ENCODE measurements at regions not wholly inside any gene's neighbourhood (a gene's known extent, or its start where the extent isn't known, plus 50 kb on each side); places are given as distances from the start of the nearest gene placed in this dataset.

DNA sequence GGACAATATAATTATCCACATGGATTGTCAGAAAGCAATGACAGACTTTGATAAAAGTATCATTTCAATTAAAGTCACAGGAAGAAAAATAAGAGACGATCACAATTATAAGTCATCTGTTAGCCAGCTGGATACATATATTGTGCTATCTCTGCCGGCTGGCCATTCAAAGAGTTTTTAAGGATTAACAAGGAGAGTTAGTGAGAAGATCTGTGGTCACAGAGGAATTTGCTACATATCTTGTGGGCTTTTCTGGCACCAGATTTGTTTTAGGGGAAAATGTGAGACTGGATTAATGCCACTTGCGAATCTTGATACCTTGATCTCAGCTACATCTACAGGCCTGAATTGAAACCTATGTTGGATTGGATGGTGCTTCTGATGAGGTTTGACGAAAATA lies 90.9 kb upstream of the MANSC4 start:
- Histone ChIP-seq H3K27ac (no peak overlapping the region), H3K9me3 (no peaks in the 10 kb centered on the region), H3K36me3 (no peaks in the 10 kb centered on the region), H3K4me3 (no peak overlapping the region), H3K4me1 (no peaks in the 10 kb centered on the region), H3K27me3 (no peaks in the 10 kb centered on the region)
- WGBS, 2 donors: 73 to 75% methylated on average over 4 of the region's 4 CpGs
- DNase-seq: no peak
- intact Hi-C loops (cut with DNase I): no loop called here
- TF ChIP-seq, protein P1, sequence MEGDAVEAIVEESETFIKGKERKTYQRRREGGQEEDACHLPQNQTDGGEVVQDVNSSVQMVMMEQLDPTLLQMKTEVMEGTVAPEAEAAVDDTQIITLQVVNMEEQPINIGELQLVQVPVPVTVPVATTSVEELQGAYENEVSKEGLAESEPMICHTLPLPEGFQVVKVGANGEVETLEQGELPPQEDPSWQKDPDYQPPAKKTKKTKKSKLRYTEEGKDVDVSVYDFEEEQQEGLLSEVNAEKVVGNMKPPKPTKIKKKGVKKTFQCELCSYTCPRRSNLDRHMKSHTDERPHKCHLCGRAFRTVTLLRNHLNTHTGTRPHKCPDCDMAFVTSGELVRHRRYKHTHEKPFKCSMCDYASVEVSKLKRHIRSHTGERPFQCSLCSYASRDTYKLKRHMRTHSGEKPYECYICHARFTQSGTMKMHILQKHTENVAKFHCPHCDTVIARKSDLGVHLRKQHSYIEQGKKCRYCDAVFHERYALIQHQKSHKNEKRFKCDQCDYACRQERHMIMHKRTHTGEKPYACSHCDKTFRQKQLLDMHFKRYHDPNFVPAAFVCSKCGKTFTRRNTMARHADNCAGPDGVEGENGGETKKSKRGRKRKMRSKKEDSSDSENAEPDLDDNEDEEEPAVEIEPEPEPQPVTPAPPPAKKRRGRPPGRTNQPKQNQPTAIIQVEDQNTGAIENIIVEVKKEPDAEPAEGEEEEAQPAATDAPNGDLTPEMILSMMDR (IDR thresholded peaks at IDR 0.05): no peak
- no peak for TF ChIP-seq POLR2A (IDR thresholded peaks at IDR 0.05)

DNA sequence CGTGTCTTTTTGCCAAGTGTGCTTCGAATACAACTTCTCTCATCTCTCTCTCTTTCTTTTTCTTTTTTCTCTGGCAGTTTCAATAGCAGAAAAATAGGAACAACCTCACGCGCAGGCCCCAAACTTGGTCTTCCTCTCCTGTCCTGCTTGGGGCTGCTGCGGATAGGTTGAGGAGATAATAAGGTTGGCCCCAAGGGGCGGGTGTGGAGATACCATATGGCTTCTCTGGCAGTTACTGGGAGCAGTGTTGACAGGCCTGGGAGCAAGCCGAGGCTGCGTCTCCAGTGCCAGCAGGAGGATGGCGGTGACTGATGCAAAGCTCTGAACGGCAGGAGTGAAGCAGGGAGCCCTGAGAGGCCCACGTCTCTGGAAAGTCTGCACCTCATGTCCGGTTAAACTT lies 89.5 kb upstream of the MANSC4 start:
- Histone ChIP-seq H3K4me1 (no peaks in the 10 kb centered on the region), H3K27me3 (no peaks in the 10 kb centered on the region), H3K36me3 (no peaks in the 10 kb centered on the region), H3K4me3 (no peak overlapping the region), H3K27ac (no peak overlapping the region), H3K9me3 (no peaks in the 10 kb centered on the region)
- WGBS, 2 donors: 57 to 72% methylated on average over 10 to 12 of the region's 12 CpGs
- intact Hi-C loops (cut with DNase I): no loop called here
- TF ChIP-seq, protein P1 (IDR thresholded peaks at IDR 0.05): no peak
- no peak for TF ChIP-seq POLR2A (IDR thresholded peaks at IDR 0.05)
- DNase-seq: no peak

DNA sequence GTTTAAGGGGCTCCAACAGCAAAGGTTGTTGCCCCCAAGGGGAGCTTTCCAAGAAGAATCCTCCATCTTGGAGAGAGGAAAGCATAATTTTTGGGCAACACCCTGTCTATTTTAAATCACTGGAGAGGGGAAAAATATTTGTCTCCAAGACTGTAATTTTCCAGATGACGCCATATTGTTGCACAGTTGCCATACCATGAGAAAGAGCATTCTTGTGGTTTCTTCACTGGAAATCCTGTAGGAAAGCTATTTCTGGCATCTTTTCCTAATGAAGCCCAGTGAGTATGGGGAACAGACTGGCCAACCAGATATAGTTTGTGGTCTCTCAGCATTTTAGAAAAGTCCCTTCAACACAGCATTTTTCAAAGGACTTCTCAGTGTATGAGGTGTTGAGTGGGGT lies 88.1 kb upstream of the MANSC4 start:
- no peaks in the 10 kb centered on the region for H3K27me3 ChIP-seq
- WGBS, 2 donors: 89 to 100% methylated on average over 1 of the region's 1 CpG
- TF ChIP-seq, protein P1 (IDR thresholded peaks at IDR 0.05): no peak
- TF ChIP-seq POLR2A (IDR thresholded peaks at IDR 0.05): no peak

DNA sequence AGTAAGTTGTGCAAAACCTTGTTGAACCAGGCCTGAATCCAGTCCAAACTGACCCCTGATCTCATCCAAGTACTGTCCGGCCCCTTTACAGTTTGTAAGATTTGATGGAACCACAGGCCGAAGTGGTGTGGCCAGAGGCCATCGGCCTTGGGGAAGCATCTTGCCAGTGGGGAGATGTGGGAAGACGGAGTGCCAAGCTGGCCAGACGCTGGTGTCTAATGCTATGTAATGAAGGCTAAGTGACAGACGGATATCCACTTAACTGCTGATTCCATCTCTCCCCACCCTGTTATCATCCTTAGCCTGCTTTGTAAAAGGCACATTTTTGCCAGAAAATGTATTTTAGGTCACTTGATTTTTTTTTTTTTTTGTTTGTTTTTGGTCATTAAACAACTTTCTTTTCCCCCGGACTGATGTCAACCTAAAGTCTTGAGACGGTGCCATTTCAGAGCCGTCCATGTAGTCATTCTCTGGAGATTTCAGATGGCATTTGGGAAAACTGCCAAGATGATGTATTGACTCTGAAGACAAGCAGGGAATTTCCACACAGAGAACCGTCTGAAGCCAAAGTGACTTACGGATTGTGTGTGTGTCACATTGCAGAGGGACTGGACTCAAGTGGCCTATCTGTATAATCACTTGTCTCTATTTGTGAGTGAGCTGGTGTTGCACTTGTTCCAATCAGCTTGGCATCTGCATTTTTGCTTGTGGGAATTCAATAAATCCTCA lies 86.5 kb upstream of the MANSC4 start:
- intact Hi-C loops (cut with DNase I): no loop called here
- Histone ChIP-seq H3K36me3 (no peaks in the 10 kb centered on the region), H3K27ac (no peak overlapping the region), H3K9me3 (no peaks in the 10 kb centered on the region), H3K4me3 (no peak overlapping the region), H3K27me3 (no peaks in the 10 kb centered on the region), H3K4me1 (no peaks in the 10 kb centered on the region)
- DNase-seq: no peak
- TF ChIP-seq, protein P1 (IDR thresholded peaks at IDR 0.05): no peak
- TF ChIP-seq POLR2A (IDR thresholded peaks at IDR 0.05): no peak
- WGBS, 2 donors: 59 to 66% methylated on average over 11 of the region's 11 CpGs

More for the DNA sequence above, 88.1 kb upstream of the MANSC4 start:
- no peak overlapping the region for H3K27ac ChIP-seq
- no peak for DNase-seq
- no peaks in the 10 kb centered on the region for H3K9me3 ChIP-seq
- intact Hi-C loops (cut with DNase I): no loop called here
- H3K36me3 ChIP-seq: no peaks in the 10 kb centered on the region
- no peaks in the 10 kb centered on the region for H3K4me1 ChIP-seq
- H3K4me3 ChIP-seq: no peak overlapping the region

DNA sequence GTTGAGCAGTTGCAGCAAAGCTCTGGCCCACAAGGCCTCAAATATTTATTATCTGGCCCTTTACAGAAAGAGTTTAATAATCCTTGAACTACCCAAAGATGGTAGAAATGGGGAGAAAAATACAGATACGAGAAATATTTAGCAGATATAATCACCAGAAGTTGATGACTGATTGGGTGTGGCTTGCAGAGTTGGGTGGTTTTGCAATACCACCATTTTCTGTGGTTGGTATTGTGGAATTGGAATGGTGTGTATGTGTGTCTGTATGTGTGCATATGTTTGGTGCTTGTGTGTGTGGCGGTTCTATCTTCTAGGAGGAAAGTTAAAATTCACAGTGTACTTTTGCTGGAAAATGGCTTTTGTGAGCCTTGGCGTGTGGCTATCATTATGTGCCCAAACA lies 85.4 kb upstream of the MANSC4 start:
- DNase-seq: no peak
- no peak overlapping the region for H3K4me3 ChIP-seq
- no peaks in the 10 kb centered on the region for H3K4me1 ChIP-seq
- 76 to 77% methylated on average over 3 of the region's 3 CpGs for WGBS, 2 donors
- no peaks in the 10 kb centered on the region for H3K9me3 ChIP-seq
- intact Hi-C loops (cut with DNase I): no loop called here
- no peak for TF ChIP-seq POLR2A (IDR thresholded peaks at IDR 0.05)
- TF ChIP-seq, protein P1 (IDR thresholded peaks at IDR 0.05): no peak
- no peaks in the 10 kb centered on the region for H3K36me3 ChIP-seq
- H3K27ac ChIP-seq: no peak overlapping the region
- H3K27me3 ChIP-seq: no peaks in the 10 kb centered on the region

Data from esophagus squamous epithelium (tissue), 5 donors.